Activated CD8-positive, alpha-beta T cell treated with anti-CD3 and anti-CD28 coated beads for 36 hours (primary cell): ENCODE measurements at regions not wholly inside any gene's neighbourhood (a gene's known extent, or its start where the extent isn't known, plus 50 kb on each side); places are given as distances from the start of the nearest gene placed in this dataset.

ENCODE experiments used
- ATAC-seq: fragments of 200-7000 bp; cut with Tn5 transposase; one replicate; pipeline ENCODE4 v1.10.0; 2021; ENCODE audit warnings: mild to moderate bottlenecking, moderate library complexity
- CTCF ChIA-PET: fragments of 350-600 bp; sonication (Branson Sonifier 250); formaldehyde crosslinking; loops from one replicate; lab custom pipeline; 2021; ENCODE audit warnings: antibody characterized with exemption; lab: Charles Lee
- POLR2A ChIA-PET: fragments of 350-600 bp; sonication (Branson Sonifier 250); formaldehyde crosslinking; loops from one replicate; lab custom pipeline; 2021; ENCODE audit warnings: antibody characterized with exemption; lab: Charles Lee
- DNase-seq: peaks from one replicate; pipeline ENCODE4 v3.0.0-alpha.2; 2020
- H3K27ac Mint-ChIP-seq: one replicate; pipeline ENCODE4 v1.8.0; 2021; ENCODE audit warnings: mild to moderate bottlenecking, mixed read lengths
- H3K27me3 Mint-ChIP-seq: one replicate; pipeline ENCODE4 v1.8.0; 2021; ENCODE audit warnings: mixed read lengths
- H3K36me3 Mint-ChIP-seq: one replicate; pipeline ENCODE4 v1.8.0; 2021; ENCODE audit warnings: low read depth, mixed read lengths
- H3K4me1 Mint-ChIP-seq: one replicate; pipeline ENCODE4 v1.8.0; 2021; ENCODE audit warnings: low read depth, mixed read lengths
- H3K4me3 Mint-ChIP-seq: one replicate; pipeline ENCODE4 v1.8.0; 2021; ENCODE audit warnings: mild to moderate bottlenecking, moderate library complexity, mixed read lengths
- H3K9me3 Mint-ChIP-seq: one replicate; pipeline ENCODE4 v1.8.0; 2021; ENCODE audit warnings: mixed read lengths
- intact Hi-C: fragments of 100-400 bp; cut with micrococcal nuclease; formaldehyde crosslinking; loops from one replicate; pipeline ENCODE4 v1.10.0; 2022
- TF ChIP-seq, protein P1 (sequence below): fragments of 200-600 bp; IDR thresholded peaks from one replicate; pipeline ENCODE4 v1.8.0; 2022; ENCODE audit warnings: antibody characterized with exemption, mild to moderate bottlenecking

DNA sequence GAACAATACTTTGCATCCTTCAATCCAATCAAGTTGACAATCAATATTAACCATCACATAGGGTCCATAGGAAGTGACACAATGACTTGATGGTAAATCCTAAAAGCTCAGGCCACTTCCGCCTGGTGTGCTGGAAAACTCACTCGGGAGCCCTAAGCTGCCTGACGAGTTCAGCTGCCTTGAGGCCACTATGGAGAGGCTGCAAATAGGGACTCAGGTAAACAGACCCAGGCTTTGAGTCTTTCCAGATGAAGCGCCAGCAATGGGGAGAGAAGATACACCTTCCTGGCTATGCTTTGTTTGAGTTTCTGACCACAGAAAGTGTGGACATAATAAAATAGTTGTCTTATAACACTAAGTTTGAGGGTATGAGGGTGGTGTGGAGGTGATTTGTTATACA, 112.6 kb downstream of the GPR63 start:
- Mint-ChIP-seq H3K4me3 (no peak overlapping the region), H3K36me3 (no peaks in the 10 kb centered on the region), H3K4me1 (no peaks in the 10 kb centered on the region), H3K27me3 (peaks cover 8% of the 10 kb centered on the region), H3K9me3 (no peaks in the 10 kb centered on the region), H3K27ac (no peak overlapping the region)
- intact Hi-C loops = no loop called here
- TF ChIP-seq, protein P1, sequence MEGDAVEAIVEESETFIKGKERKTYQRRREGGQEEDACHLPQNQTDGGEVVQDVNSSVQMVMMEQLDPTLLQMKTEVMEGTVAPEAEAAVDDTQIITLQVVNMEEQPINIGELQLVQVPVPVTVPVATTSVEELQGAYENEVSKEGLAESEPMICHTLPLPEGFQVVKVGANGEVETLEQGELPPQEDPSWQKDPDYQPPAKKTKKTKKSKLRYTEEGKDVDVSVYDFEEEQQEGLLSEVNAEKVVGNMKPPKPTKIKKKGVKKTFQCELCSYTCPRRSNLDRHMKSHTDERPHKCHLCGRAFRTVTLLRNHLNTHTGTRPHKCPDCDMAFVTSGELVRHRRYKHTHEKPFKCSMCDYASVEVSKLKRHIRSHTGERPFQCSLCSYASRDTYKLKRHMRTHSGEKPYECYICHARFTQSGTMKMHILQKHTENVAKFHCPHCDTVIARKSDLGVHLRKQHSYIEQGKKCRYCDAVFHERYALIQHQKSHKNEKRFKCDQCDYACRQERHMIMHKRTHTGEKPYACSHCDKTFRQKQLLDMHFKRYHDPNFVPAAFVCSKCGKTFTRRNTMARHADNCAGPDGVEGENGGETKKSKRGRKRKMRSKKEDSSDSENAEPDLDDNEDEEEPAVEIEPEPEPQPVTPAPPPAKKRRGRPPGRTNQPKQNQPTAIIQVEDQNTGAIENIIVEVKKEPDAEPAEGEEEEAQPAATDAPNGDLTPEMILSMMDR = no peak
- ChIA-PET POLR2A (no interaction called here), CTCF (no interaction called here)
- DNase-seq (no peak), ATAC-seq (no peak)

DNA sequence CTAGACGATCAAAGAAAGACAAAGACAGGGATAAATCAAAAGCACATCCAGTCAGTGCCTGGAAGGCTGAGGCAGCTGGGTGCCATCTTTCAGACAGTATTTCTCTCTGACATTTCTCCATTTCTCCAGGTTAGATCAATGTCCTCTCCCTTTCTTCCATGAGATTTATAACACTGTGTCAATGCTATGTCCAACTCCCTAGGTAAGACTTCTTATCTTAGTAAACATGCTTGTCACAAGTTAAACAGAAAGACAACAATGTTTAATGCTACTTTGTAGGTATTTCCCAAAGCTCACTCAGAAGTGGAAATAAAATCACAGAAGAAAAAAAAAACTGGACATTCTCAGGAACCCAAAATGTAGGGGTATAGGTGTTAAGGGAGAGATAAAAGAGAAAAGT, 113.9 kb downstream of the GPR63 start:
- CTCF ChIA-PET = no interaction called here
- Mint-ChIP-seq H3K4me3 (no peak overlapping the region), H3K36me3 (no peaks in the 10 kb centered on the region), H3K27ac (no peak overlapping the region), H3K4me1 (no peaks in the 10 kb centered on the region), H3K27me3 (peaks cover 8% of the 10 kb centered on the region), H3K9me3 (no peaks in the 10 kb centered on the region)
- POLR2A ChIA-PET = no interaction called here
- intact Hi-C loops = no loop called here
- DNase-seq (no peak), ATAC-seq (no peak)
- TF ChIP-seq, protein P1 = no peak

DNA sequence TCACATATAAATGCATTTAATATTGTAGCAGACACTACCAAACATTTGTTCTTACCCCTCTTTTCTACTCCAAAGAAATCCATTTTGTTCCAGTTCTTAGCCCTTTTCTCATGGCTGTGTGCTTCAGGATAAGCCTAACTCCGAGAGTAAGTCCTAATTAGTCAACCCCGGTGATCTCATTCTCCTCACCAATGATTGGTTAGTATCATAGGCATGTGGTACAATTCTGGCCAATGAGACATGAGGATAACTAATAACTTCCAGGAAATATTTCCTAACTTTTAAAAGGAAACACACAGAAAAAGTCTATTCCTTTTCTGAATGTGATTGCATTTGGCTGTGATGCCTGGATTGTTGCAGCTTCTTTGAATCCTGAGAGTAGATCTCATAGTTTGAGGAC, 116.0 kb downstream of the GPR63 start:
- CTCF ChIA-PET = no interaction called here
- no peak for ATAC-seq

DNA sequence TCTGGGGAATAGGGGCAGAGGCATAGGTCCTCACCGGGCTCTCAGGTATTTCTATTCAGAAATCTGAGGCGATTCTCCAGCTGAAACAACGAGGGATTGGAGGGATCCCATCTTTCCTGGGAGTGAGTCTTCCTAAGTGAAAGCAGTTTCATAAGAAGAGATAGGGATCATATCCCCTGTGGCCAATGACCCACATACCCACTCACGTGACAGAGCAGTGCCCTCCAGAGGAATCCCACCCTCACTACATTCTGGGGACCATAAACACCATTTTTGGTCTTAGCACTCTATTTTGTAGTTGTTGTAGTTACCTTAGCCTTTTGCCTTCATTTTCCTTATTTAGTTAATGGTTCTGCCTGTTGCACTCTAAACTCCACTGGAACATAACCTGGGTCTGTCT, 121.1 kb downstream of the GPR63 start:
- peaks cover 8% of the 10 kb centered on the region for H3K27me3 Mint-ChIP-seq
- CTCF ChIA-PET = no interaction called here

More for the DNA sequence above, 116.0 kb downstream of the GPR63 start:
- no peak overlapping the region for H3K27ac Mint-ChIP-seq
- H3K4me3 Mint-ChIP-seq = no peak overlapping the region
- TF ChIP-seq, protein P1 = no peak
- H3K4me1 Mint-ChIP-seq = no peaks in the 10 kb centered on the region
- POLR2A ChIA-PET = no interaction called here
- H3K27me3 Mint-ChIP-seq = peaks cover 8% of the 10 kb centered on the region
- H3K9me3 Mint-ChIP-seq = no peaks in the 10 kb centered on the region
- DNase-seq = no peak
- H3K36me3 Mint-ChIP-seq = no peaks in the 10 kb centered on the region
- intact Hi-C loops = no loop called here

DNA sequence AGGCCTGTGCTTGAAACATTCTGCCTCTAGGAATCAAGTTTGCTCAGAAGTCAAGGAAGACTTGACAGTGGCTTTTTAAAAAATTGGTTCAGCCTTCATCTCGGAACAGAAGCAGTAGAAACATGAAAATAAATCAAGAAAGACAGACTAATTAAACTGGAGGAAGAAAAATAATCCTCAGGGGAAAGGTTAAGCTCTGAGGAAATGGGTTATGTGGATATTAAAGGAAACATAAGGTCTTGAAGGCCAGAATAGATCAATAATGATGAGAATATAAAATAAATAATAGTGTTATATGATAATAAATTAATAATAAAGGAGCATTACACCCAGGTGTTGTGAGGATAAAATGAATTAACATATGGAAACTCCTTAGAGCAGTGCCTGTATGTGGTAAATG, 121.7 kb downstream of the GPR63 start:
- DNase-seq (no peak), ATAC-seq (no peak)
- Mint-ChIP-seq H3K27me3 (peaks cover 5% of the 10 kb centered on the region), H3K9me3 (no peaks in the 10 kb centered on the region), H3K4me1 (no peaks in the 10 kb centered on the region), H3K36me3 (no peaks in the 10 kb centered on the region), H3K4me3 (no peak overlapping the region), H3K27ac (no peak overlapping the region)
- TF ChIP-seq, protein P1 = no peak
- intact Hi-C loops = no loop called here
- ChIA-PET CTCF (no interaction called here), POLR2A (no interaction called here)

More for the DNA sequence above, 121.1 kb downstream of the GPR63 start:
- Mint-ChIP-seq H3K4me3 (no peak overlapping the region), H3K9me3 (no peaks in the 10 kb centered on the region), H3K4me1 (no peaks in the 10 kb centered on the region), H3K36me3 (no peaks in the 10 kb centered on the region), H3K27ac (no peak overlapping the region)
- TF ChIP-seq, protein P1 = no peak
- ATAC-seq (no peak), DNase-seq (no peak)
- intact Hi-C loops = no loop called here
- POLR2A ChIA-PET = no interaction called here
